BLaER1 treated with 17β-estradiol and CSF1 and Interleukin-3, amounts not matched to agents 10 nM and 100 nM (cell line): ENCODE measurements at regions not wholly inside any gene's neighbourhood (a gene's known extent, or its start where the extent isn't known, plus 50 kb on each side); places are given as distances from the start of the nearest gene placed in this dataset.
"Not testable (repeated sequence)": the region's sequence is repeated elsewhere in the genome, so short reads cannot be mapped to it uniquely, and the experiment has no call there.

Experiments used
- H3K27ac ChIP-seq, 11 experiments: shearing (Covaris generic); formaldehyde crosslinking; 2 replicates each; pipeline ENCODE4 v1.8.1; 2022
- H3K27me3 ChIP-seq, 11 experiments: shearing (Covaris generic); formaldehyde crosslinking; 2 replicates each; pipeline ENCODE4 v1.8.1; 2022
- H3K36me3 ChIP-seq, 11 experiments: shearing (Covaris generic); formaldehyde crosslinking; 2 replicates each; pipeline ENCODE4 v1.8.1; 2022
- H3K4me1 ChIP-seq, 10 experiments: shearing (Covaris generic); formaldehyde crosslinking; 2 replicates each; pipeline ENCODE4 v1.8.1; 2022
- H3K4me2 ChIP-seq, 11 experiments: shearing (Covaris generic); formaldehyde crosslinking; 2 replicates each; pipeline ENCODE4 v1.8.1; 2022
- H3K4me3 ChIP-seq, 10 experiments: shearing (Covaris generic); formaldehyde crosslinking; 2 replicates each; pipeline ENCODE4 v1.8.1; 2022
- H3K9ac ChIP-seq, 11 experiments: shearing (Covaris generic); formaldehyde crosslinking; 2 replicates each; pipeline ENCODE4 v1.8.1; 2022
- H3K9me3 ChIP-seq, 11 experiments: shearing (Covaris generic); formaldehyde crosslinking; replicated peaks in 1 of 11; 2 replicates each; pipeline ENCODE4 v1.8.1; 2022
- H4K20me1 ChIP-seq, 11 experiments: shearing (Covaris generic); formaldehyde crosslinking; 2 replicates each; pipeline ENCODE4 v1.8.1; 2022
- Cebpa-rat ChIP-seq, 11 experiments: shearing (Covaris generic); IDR thresholded peaks; 2 replicates each; pipeline ENCODE4 v1.8.1; 2022

- H3K36me3 ChIP-seq: no peaks in the 10 kb centered on the region
- H3K9ac ChIP-seq: no peak overlapping the region
- no peaks in the 10 kb centered on the region for H3K27me3 ChIP-seq
- peaks cover 0 to 6% (median 0%) of the 10 kb centered on the region in 10 experiments; a peak in 2 of 20 replicates for H3K4me1 ChIP-seq
- no peak for TF ChIP-seq Cebpa-rat (IDR thresholded peaks at IDR 0.05)
- no peak overlapping the region for H3K4me3 ChIP-seq
- no peak overlapping the region for H3K27ac ChIP-seq
- no peaks in the 10 kb centered on the region for H4K20me1 ChIP-seq
- H3K4me2 ChIP-seq: no peak overlapping the region
- no peaks in the 10 kb centered on the region for H3K9me3 ChIP-seq
These were observed 102.5 kb downstream of the LARP7 start for GRCh38 chr4:112739442-112739841.

- no peak overlapping the region for H3K9ac ChIP-seq
- no peak overlapping the region for H3K4me3 ChIP-seq
- no peak for TF ChIP-seq Cebpa-rat (IDR thresholded peaks at IDR 0.05)
These were observed 110.1 kb downstream of the LARP7 start for GRCh38 chr4:112747036-112747435.

GRCh38 chr4:112748352-112748878, 111.5 kb downstream of the LARP7 start:
- no peak for TF ChIP-seq Cebpa-rat (IDR thresholded peaks at IDR 0.05)
- no peaks in the 10 kb centered on the region for H3K9me3 ChIP-seq
- H4K20me1 ChIP-seq: no peaks in the 10 kb centered on the region
- H3K27me3 ChIP-seq: no peaks in the 10 kb centered on the region
- H3K36me3 ChIP-seq: no peaks in the 10 kb centered on the region
- no peak overlapping the region for H3K27ac ChIP-seq
- H3K4me2 ChIP-seq: no peak overlapping the region
- no peaks in the 10 kb centered on the region for H3K4me1 ChIP-seq
- no peak overlapping the region for H3K9ac ChIP-seq
- H3K4me3 ChIP-seq: no peak overlapping the region

More at GRCh38 chr4:112747036-112747435, 110.1 kb downstream of the LARP7 start:
- H3K27ac ChIP-seq: no peak overlapping the region
- no peaks in the 10 kb centered on the region for H4K20me1 ChIP-seq
- no peaks in the 10 kb centered on the region for H3K36me3 ChIP-seq
- H3K4me1 ChIP-seq: no peaks in the 10 kb centered on the region
- H3K9me3 ChIP-seq: no peaks in the 10 kb centered on the region
- no peak overlapping the region for H3K4me2 ChIP-seq
- H3K27me3 ChIP-seq: no peaks in the 10 kb centered on the region

- H3K9me3 ChIP-seq, H3K27ac ChIP-seq, H3K9ac ChIP-seq, H3K4me2 ChIP-seq, H4K20me1 ChIP-seq, H3K4me1 ChIP-seq, H3K36me3 ChIP-seq, H3K4me3 ChIP-seq, H3K27me3 ChIP-seq: not testable (repeated sequence)
These were observed 113.8 kb downstream of the LARP7 start for GRCh38 chr4:112750749-112751148.

GRCh38 chr4:112751447-112751846, 114.5 kb downstream of the LARP7 start:
- H3K27ac ChIP-seq: no peak overlapping the region
- no peaks in the 10 kb centered on the region for H3K27me3 ChIP-seq
- H4K20me1 ChIP-seq: no peaks in the 10 kb centered on the region
- no peaks in the 10 kb centered on the region for H3K36me3 ChIP-seq
- H3K4me3 ChIP-seq: no peak overlapping the region
- no peaks in the 10 kb centered on the region for H3K9me3 ChIP-seq
- no peak overlapping the region for H3K9ac ChIP-seq
- no peak overlapping the region for H3K4me2 ChIP-seq
- TF ChIP-seq Cebpa-rat (IDR thresholded peaks at IDR 0.05): no peak
- H3K4me1 ChIP-seq: peaks cover 0 to 5% (median 0%) of the 10 kb centered on the region in 10 experiments; a peak in 2 of 20 replicates

DNA sequence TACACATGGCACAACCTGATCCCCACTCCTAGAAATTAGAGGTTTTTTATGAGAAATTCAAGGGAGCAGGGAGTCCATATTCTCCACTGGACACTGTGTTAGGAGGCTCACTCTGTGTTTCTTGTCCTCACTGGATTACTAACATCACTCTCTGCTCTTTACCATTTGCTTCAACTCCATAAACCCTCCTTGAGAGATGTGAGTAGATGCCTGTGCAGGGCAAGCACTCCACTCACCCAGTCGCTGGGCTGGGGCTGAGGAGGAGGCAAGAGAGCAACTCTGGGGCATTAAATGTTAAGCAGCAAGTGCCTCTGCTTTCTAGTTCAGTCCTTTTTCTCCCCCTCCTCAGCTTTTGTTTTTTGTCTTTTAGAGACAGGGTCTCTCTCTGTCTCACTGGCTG, 115.1 kb downstream of the LARP7 start:
- Histone ChIP-seq H3K9me3 (no peaks in the 10 kb centered on the region), H3K27me3 (no peaks in the 10 kb centered on the region), H3K9ac (no peak overlapping the region), H3K27ac (no peak overlapping the region), H3K4me2 (no peak overlapping the region), H3K4me1 (peaks cover 0 to 5% (median 0%) of the 10 kb centered on the region in 10 experiments; a peak in 2 of 20 replicates), H4K20me1 (no peaks in the 10 kb centered on the region), H3K36me3 (no peaks in the 10 kb centered on the region), H3K4me3 (no peak overlapping the region)
- no peak for TF ChIP-seq Cebpa-rat (IDR thresholded peaks at IDR 0.05)

DNA sequence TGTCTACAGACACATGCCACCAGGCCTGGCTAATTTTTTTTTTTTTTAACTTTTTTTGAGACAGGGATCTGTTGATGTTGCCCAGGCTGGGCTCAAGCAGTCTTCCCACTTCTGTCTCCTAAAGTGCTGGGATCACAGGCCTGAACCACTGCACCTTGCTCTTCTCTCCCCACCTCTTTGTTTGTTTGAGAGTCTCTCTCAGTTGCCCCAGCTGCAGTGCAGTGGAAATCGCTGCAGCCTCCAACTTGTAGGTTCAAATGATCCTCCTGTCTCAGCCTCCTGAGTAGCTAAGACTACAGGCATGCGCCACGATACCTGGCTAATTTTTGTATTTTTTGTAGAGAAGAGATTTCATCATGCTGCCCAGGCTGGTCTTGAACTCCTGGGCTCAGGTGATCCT, 115.6 kb downstream of the LARP7 start:
- Histone ChIP-seq H3K4me3 (no peak overlapping the region), H3K36me3 (no peaks in the 10 kb centered on the region), H4K20me1 (no peaks in the 10 kb centered on the region), H3K4me1 (peaks cover 0 to 5% (median 0%) of the 10 kb centered on the region in 10 experiments; a peak in 2 of 20 replicates), H3K9ac (no peak overlapping the region), H3K27ac (no peak overlapping the region), H3K27me3 (no peaks in the 10 kb centered on the region), H3K9me3 (no peaks in the 10 kb centered on the region), H3K4me2 (no peak overlapping the region)
- TF ChIP-seq Cebpa-rat (IDR thresholded peaks at IDR 0.05): no peak

DNA sequence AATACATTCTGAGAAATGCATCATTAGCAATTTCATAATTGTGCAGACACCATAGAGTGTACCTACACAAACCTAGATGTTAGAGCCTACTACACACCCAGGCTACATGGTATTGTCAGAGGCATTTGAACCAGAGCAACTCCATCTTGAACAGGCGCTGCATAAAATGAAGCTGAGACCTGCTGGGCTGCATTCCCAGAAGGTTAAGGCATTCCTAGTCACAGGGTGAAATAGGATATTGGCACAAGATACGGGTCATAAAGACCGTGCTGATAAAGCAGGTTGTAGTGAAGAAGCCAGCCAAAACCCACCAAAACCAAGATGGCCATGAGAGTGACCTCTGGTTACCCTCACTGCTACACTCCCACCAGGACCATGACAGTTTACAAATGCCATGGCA, 116.4 kb downstream of the LARP7 start:
- Histone ChIP-seq H3K27ac (no peak overlapping the region), H3K4me1 (peaks cover 0 to 5% (median 0%) of the 10 kb centered on the region in 10 experiments; a peak in 2 of 20 replicates), H3K9me3 (no peaks in the 10 kb centered on the region), H3K9ac (no peak overlapping the region), H3K27me3 (no peaks in the 10 kb centered on the region), H3K36me3 (no peaks in the 10 kb centered on the region), H3K4me2 (no peak overlapping the region), H3K4me3 (no peak overlapping the region), H4K20me1 (no peaks in the 10 kb centered on the region)
- no peak for TF ChIP-seq Cebpa-rat (IDR thresholded peaks at IDR 0.05)

- Histone ChIP-seq H3K27me3 (no peaks in the 10 kb centered on the region), H3K9ac (no peak overlapping the region), H3K36me3 (no peaks in the 10 kb centered on the region), H3K4me2 (no peak overlapping the region), H3K27ac (no peak overlapping the region), H3K4me3 (no peak overlapping the region), H4K20me1 (no peaks in the 10 kb centered on the region), H3K4me1 (peaks cover 0 to 5% (median 0%) of the 10 kb centered on the region in 10 experiments; a peak in 2 of 20 replicates), H3K9me3 (no peaks in the 10 kb centered on the region)
- TF ChIP-seq Cebpa-rat (IDR thresholded peaks at IDR 0.05): no peak
These were observed 122.4 kb downstream of the LARP7 start for GRCh38 chr4:112759313-112759712.

DNA sequence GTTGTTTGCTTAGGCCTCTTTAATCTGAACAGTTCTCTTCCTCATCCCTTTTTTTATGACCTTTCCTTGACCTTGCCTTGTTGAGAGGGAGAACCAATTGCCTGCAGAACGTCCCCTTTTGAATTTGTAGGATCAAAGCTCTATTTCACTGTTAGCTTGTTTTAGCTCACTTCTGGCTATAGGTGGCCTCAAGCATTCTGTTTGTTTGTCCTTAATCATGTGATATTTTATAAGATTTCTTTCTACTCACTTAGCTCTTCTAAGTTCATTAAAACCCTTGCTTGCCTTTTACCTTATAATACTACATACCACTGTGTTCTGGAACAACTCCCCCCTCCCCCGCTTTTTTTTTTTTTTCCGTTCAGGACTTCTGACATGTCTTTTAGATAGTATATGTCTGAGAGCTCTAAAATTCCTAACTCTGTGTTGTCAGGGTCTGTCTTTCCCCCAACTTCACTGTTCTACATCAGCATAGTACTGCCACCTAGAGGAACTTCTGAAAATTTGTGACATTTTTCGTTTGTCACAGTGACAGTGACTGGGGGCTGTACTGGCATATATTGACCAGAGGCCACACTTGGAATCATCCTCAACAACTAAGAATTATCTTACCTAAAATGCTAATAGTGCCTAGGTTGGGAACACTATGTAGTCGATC, 128.5 kb downstream of the LARP7 start:
- no peak overlapping the region for H3K27ac ChIP-seq
- no peaks in the 10 kb centered on the region for H3K27me3 ChIP-seq
- H3K36me3 ChIP-seq: no peaks in the 10 kb centered on the region
- H3K4me2 ChIP-seq: no peak overlapping the region
- no peaks in the 10 kb centered on the region for H3K9me3 ChIP-seq
- no peak overlapping the region for H3K4me3 ChIP-seq
- no peak overlapping the region for H3K9ac ChIP-seq
- TF ChIP-seq Cebpa-rat (IDR thresholded peaks at IDR 0.05): no peak
- H3K4me1 ChIP-seq: no peaks in the 10 kb centered on the region
- H4K20me1 ChIP-seq: no peaks in the 10 kb centered on the region
